ENCODE measurements at regions not wholly inside any gene's neighbourhood (a gene's known extent, or its start where the extent isn't known, plus 50 kb on each side); places are given as distances from the start of the nearest gene placed in this dataset.

GRCh38 chr5:2883771-2884170 is 132.3 kb upstream of the IRX2 start:
- no peak for FAIRE-seq
- DNase-seq (ENCODE audit: insufficient read length, low spot score) = no peak

DNA sequence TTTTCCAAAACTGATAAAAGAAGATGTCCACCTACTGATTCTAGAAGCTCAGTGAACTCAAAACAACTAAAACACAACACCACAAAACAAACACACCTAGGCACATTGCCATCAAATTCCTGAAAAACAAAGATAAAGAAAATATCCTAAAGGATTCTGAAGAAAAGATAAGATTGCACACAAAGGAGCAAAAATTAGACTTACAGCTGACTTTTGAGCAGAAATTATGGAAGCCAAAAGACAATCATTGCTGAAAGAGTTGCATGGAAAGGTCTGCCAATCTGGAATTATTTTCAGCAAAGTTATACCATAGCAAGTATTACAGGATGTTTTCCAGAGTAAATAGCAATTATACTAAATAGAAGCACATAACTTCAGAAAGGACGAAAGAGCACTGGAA is 128.2 kb upstream of the IRX2 start:
- DNase-seq (ENCODE audit: insufficient read length, low spot score) = no peak
- TF ChIP-seq, protein P1, sequence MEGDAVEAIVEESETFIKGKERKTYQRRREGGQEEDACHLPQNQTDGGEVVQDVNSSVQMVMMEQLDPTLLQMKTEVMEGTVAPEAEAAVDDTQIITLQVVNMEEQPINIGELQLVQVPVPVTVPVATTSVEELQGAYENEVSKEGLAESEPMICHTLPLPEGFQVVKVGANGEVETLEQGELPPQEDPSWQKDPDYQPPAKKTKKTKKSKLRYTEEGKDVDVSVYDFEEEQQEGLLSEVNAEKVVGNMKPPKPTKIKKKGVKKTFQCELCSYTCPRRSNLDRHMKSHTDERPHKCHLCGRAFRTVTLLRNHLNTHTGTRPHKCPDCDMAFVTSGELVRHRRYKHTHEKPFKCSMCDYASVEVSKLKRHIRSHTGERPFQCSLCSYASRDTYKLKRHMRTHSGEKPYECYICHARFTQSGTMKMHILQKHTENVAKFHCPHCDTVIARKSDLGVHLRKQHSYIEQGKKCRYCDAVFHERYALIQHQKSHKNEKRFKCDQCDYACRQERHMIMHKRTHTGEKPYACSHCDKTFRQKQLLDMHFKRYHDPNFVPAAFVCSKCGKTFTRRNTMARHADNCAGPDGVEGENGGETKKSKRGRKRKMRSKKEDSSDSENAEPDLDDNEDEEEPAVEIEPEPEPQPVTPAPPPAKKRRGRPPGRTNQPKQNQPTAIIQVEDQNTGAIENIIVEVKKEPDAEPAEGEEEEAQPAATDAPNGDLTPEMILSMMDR (IDR thresholded peaks at IDR 0.05; ENCODE audit: insufficient read depth, missing control alignments) = no peak
- no peak for FAIRE-seq

More at GRCh38 chr5:2883771-2884170, 132.3 kb upstream of the IRX2 start:
- TF ChIP-seq, protein P1 (IDR thresholded peaks at IDR 0.05; ENCODE audit: insufficient read depth, missing control alignments) = no peak

GRCh38 chr5:2877522-2877921 is 126.0 kb upstream of the IRX2 start:
- TF ChIP-seq, protein P1 (IDR thresholded peaks at IDR 0.05; ENCODE audit: insufficient read depth, missing control alignments) = no peak
- FAIRE-seq (no peak), DNase-seq (ENCODE audit: insufficient read length, low spot score) (no peak)

- TF ChIP-seq, protein P1 (IDR thresholded peaks at IDR 0.05; ENCODE audit: insufficient read depth, missing control alignments) = no peak
- no peak for FAIRE-seq
- no peak for DNase-seq (ENCODE audit: insufficient read length, low spot score)
These were observed 124.7 kb upstream of the IRX2 start for GRCh38 chr5:2876183-2876582.

DNA sequence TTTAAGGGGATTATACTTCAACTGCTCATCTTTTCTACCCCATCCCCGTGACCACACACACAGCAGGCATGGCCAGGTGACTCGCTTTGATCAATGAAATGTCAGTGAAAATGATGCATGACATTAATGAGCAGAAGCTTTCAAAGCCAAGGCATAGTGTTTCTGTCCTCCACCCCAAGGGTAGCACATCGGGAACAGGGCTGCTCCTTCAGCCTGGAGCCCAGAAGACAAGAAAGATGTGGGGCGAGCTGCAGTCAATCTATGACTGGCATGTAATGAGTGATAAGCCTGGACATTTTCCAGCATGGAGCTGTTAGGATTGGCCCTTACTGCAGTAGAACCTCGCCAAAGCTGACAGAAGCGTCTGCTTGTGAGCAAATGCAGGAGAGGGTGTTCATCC is 122.6 kb upstream of the IRX2 start:
- TF ChIP-seq, protein P1 (IDR thresholded peaks at IDR 0.05; ENCODE audit: insufficient read depth, missing control alignments) = no peak
- no peak for DNase-seq (ENCODE audit: insufficient read length, low spot score)
- no peak for FAIRE-seq

- DNase-seq (ENCODE audit: insufficient read length, low spot score) (no peak), FAIRE-seq (no peak)
- TF ChIP-seq, protein P1 (IDR thresholded peaks at IDR 0.05; ENCODE audit: insufficient read depth, missing control alignments) = no peak
These were observed 121.2 kb upstream of the IRX2 start for GRCh38 chr5:2872676-2873075.

GRCh38 chr5:2871282-2871681 is 119.8 kb upstream of the IRX2 start:
- TF ChIP-seq, protein P1 (IDR thresholded peaks at IDR 0.05; ENCODE audit: insufficient read depth, missing control alignments) = no peak
- DNase-seq (ENCODE audit: insufficient read length, low spot score) = no peak
- no peak for FAIRE-seq
